Esophagus squamous epithelium (tissue), 4 donors: ENCODE measurements at regions not wholly inside any gene's neighbourhood (a gene's known extent, or its start where the extent isn't known, plus 50 kb on each side); places are given as distances from the start of the nearest gene placed in this dataset.

ENCODE experiments used
- CTCF ChIP-seq, 6 experiments: fragments of 450-650 bp in 4 of 6; fragments of 200-600 bp in 2 of 6; sonication (generic) in 2 of 6; IDR thresholded peaks; one replicate each; pipeline ENCODE4 v1.5.1; 2016 to 2019; ENCODE audit warnings: antibody characterized with exemption in 6 of 6, mild to moderate bottlenecking in 4 of 6, moderate library complexity in 4 of 6
- POLR2A ChIP-seq, 4 donors: fragments of 450-650 bp; IDR thresholded peaks; one replicate each; pipeline ENCODE4 v1.6.1; 2017; ENCODE audit warnings: antibody characterized with exemption in 4 of 4, mild to moderate bottlenecking in 4 of 4, moderate library complexity in 3 of 4

- TF ChIP-seq CTCF (IDR thresholded peaks at IDR 0.05) (no peak), POLR2A (IDR thresholded peaks at IDR 0.05) (no peak)
Measured at GRCh38 chr5:8254674-8255073, 385.7 kb downstream of the MTRR start.
